AML-193 (cell line): ENCODE measurements at regions not wholly inside any gene's neighbourhood (a gene's known extent, or its start where the extent isn't known, plus 50 kb on each side); places are given as distances from the start of the nearest gene placed in this dataset.
"Not testable (repeated sequence)": the region's sequence is repeated elsewhere in the genome, so short reads cannot be mapped to it uniquely, and the experiment has no call there.

Experiments
- DNase-seq, 2 experiments: peaks; one replicate each; lab custom pipeline; 2025; lab: John Stamatoyannopoulos, UW

GRCh38 chr7:66458991-66459390, 169.7 kb upstream of the KCTD7 start:
- not testable (repeated sequence) for DNase-seq

GRCh38 chr7:66459783-66460413, 168.8 kb upstream of the KCTD7 start:
- DNase-seq, result not testable (repeated sequence)

GRCh38 chr7:66460921-66461361, 167.7 kb upstream of the KCTD7 start:
- DNase-seq, result no peak

- not testable (repeated sequence) for DNase-seq
These were observed 167.3 kb upstream of the KCTD7 start for GRCh38 chr7:66461397-66461796.

GRCh38 chr7:66462831-66463230, 165.8 kb upstream of the KCTD7 start:
- not testable (repeated sequence) for DNase-seq

GRCh38 chr7:66464059-66464458, 164.6 kb upstream of the KCTD7 start:
- DNase-seq, result no peak

GRCh38 chr7:66466081-66466600, 162.5 kb upstream of the KCTD7 start:
- peak in 1 of 2 experiments; percentile 11 for DNase-seq

- no peak for DNase-seq
These were observed 160.8 kb upstream of the KCTD7 start for GRCh38 chr7:66467887-66468286.

- not testable (repeated sequence) for DNase-seq
These were observed 155.6 kb upstream of the KCTD7 start for GRCh38 chr7:66473064-66473463.

GRCh38 chr7:66474441-66474840, 154.2 kb upstream of the KCTD7 start:
- DNase-seq, result no peak

- DNase-seq, result not testable (repeated sequence)
These were observed 152.6 kb upstream of the KCTD7 start for GRCh38 chr7:66476056-66476455.

- not testable (repeated sequence) for DNase-seq
These were observed 150.8 kb upstream of the KCTD7 start for GRCh38 chr7:66477822-66478397.

- DNase-seq, result not testable (repeated sequence)
These were observed 147.5 kb upstream of the KCTD7 start for GRCh38 chr7:66481229-66481628.

GRCh38 chr7:66489065-66489464, 139.6 kb upstream of the KCTD7 start:
- DNase-seq, result not testable (repeated sequence)

GRCh38 chr7:66489741-66490140, 138.9 kb upstream of the KCTD7 start:
- not testable (repeated sequence) for DNase-seq

GRCh38 chr7:66490979-66491378, 137.7 kb upstream of the KCTD7 start:
- DNase-seq, result not testable (repeated sequence)

GRCh38 chr7:66492405-66492804, 136.3 kb upstream of the KCTD7 start:
- DNase-seq, result not testable (repeated sequence)

- peak; percentile 92 to 93 for DNase-seq
These were observed 135.2 kb upstream of the KCTD7 start for GRCh38 chr7:66493235-66494205.

- DNase-seq, result no peak
These were observed 131.3 kb upstream of the KCTD7 start for GRCh38 chr7:66497346-66497745.

- DNase-seq, result no peak
These were observed 128.6 kb upstream of the KCTD7 start for GRCh38 chr7:66500087-66500486.

GRCh38 chr7:66502230-66503035, 126.2 kb upstream of the KCTD7 start:
- DNase-seq, result no peak

GRCh38 chr7:66503036-66503370, 125.7 kb upstream of the KCTD7 start:
- DNase-seq, result no peak
